CD8-positive, alpha-beta memory T cell (primary cell): ENCODE measurements at regions not wholly inside any gene's neighbourhood (a gene's known extent, or its start where the extent isn't known, plus 50 kb on each side); places are given as distances from the start of the nearest gene placed in this dataset.
"Not testable (repeated sequence)": the region's sequence is repeated elsewhere in the genome, so short reads cannot be mapped to it uniquely, and the experiment has no call there.

ENCODE experiments used
- CTCF ChIA-PET: fragments of 350-600 bp; sonication (Branson Sonifier 250); formaldehyde crosslinking; loops from one replicate; lab custom pipeline; 2021; ENCODE audit warnings: antibody characterized with exemption; lab: Charles Lee
- POLR2A ChIA-PET: fragments of 350-600 bp; sonication (Branson Sonifier 250); formaldehyde crosslinking; loops from one replicate; lab custom pipeline; 2021; ENCODE audit warnings: antibody characterized with exemption; lab: Charles Lee
- DNase-seq, 5 donors: peaks; one replicate each; pipeline versions ENCODE4 v3.0.0 to v3.0.0-alpha.2; 2020 to 2022; ENCODE audit warnings: mixed read lengths in 1 of 5
- H3K27ac ChIP-seq: one replicate; pipeline ENCODE4 v1.7.0; 2013; ENCODE audit warnings: low read depth, mild to moderate bottlenecking, low read length, moderate library complexity
- H3K27me3 ChIP-seq: 2 replicates; pipeline ENCODE4 v1.7.0; 2013; ENCODE audit warnings: low read length, mild to moderate bottlenecking; ENCODE audit not compliant: insufficient read depth, poor library complexity, severe bottlenecking
- H3K36me3 ChIP-seq: 2 replicates; pipeline ENCODE4 v1.7.0; 2013; ENCODE audit warnings: mild to moderate bottlenecking, low read length, moderate library complexity; ENCODE audit not compliant: insufficient read depth
- H3K4me1 ChIP-seq: 2 replicates; pipeline ENCODE4 v1.7.0; 2013; ENCODE audit warnings: mild to moderate bottlenecking, low read length, moderate library complexity; ENCODE audit not compliant: insufficient read depth
- H3K4me3 ChIP-seq: 2 replicates; pipeline ENCODE4 v1.7.0; 2013; ENCODE audit warnings: mild to moderate bottlenecking, low read length
- H3K9me3 ChIP-seq: 2 replicates; pipeline ENCODE4 v1.7.0; 2013; ENCODE audit warnings: mild to moderate bottlenecking, low read length
- H3K27ac Mint-ChIP-seq, 8 donors: one replicate each; pipeline ENCODE4 v1.8.0; 2020 to 2021; ENCODE audit warnings: mixed read lengths in 8 of 8, mild to moderate bottlenecking in 6 of 8, inconsistent platforms in 3 of 8, moderate library complexity in 3 of 8
- H3K27me3 Mint-ChIP-seq, 2 donors: one replicate each; pipeline ENCODE4 v1.8.0; 2020 to 2021; ENCODE audit warnings: mixed read lengths in 2 of 2, mild to moderate bottlenecking in 1 of 2, moderate library complexity in 1 of 2
- H3K36me3 Mint-ChIP-seq, 3 donors: one replicate each; pipeline ENCODE4 v1.8.0; 2020 to 2021; ENCODE audit warnings: mixed read lengths in 3 of 3, inconsistent platforms in 1 of 3, mild to moderate bottlenecking in 1 of 3
- H3K4me1 Mint-ChIP-seq, 3 donors: one replicate each; pipeline ENCODE4 v1.8.0; 2020 to 2021; ENCODE audit warnings: mixed read lengths in 3 of 3, inconsistent platforms in 1 of 3, mild to moderate bottlenecking in 1 of 3
- H3K4me3 Mint-ChIP-seq, 7 donors: one replicate each; pipeline ENCODE4 v1.8.0; 2020 to 2021; ENCODE audit warnings: mixed read lengths in 7 of 7, mild to moderate bottlenecking in 6 of 7, moderate library complexity in 4 of 7, inconsistent platforms in 2 of 7
- H3K9me3 Mint-ChIP-seq, 5 donors: one replicate each; pipeline ENCODE4 v1.8.0; 2020 to 2022; ENCODE audit warnings: mixed read lengths in 5 of 5, mild to moderate bottlenecking in 3 of 5, moderate library complexity in 2 of 5, inconsistent platforms in 1 of 5

DNA sequence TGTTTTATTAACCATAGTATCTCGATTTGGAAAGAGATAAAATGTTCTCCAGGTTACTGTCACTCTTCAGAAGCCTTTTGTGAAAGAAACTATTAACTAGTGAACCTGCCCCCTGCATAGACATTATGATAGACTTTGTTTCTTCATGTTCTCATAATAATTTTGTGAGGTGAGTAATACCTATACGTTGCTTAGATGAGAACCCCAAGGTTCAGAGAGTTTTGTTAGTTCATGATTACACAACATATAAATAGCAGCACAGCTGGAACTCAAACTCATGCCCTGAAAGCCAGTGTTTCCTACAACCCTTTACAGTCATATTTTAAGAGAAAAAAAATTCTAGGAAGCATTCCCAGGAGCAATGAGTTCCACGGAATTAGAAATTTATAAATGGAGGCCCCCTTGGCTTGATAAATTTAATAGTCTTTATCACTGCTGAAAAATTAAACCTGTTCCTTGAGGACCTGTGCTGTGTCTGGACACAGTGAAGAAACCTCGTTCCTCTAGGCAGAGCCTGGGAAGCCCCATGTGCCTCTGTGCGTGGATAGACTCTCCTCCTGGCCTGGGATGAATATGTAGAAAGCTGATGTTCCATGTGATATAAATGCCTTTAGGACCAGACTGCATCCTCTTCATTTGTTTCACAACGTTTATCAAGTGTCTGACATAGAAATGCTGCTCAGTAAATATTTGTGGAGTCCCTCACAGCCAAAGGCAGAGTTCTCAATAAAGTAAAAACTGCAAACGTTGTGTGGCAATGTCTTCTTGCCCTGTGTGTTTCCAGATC, 1257.0 kb upstream of the GYPC start:
- H3K9me3 ChIP-seq: no peaks in the 10 kb centered on the region
- Mint-ChIP-seq H3K4me3 (no peak overlapping the region), H3K36me3 (no peaks in the 10 kb centered on the region), H3K4me1 (no peaks in the 10 kb centered on the region), H3K9me3 (peaks cover 0 to 34% (median 7%) of the 10 kb centered on the region in 5 donors), H3K27ac (no peak overlapping the region), H3K27me3 (no peaks in the 10 kb centered on the region)
- no peaks in the 10 kb centered on the region for H3K4me1 ChIP-seq
- DNase-seq: no peak
- no peak overlapping the region for H3K27ac ChIP-seq
- ChIA-PET CTCF (no interaction called here), POLR2A (no interaction called here)
- H3K36me3 ChIP-seq: no peaks in the 10 kb centered on the region
- H3K27me3 ChIP-seq: no peaks in the 10 kb centered on the region
- no peak overlapping the region for H3K4me3 ChIP-seq

DNA sequence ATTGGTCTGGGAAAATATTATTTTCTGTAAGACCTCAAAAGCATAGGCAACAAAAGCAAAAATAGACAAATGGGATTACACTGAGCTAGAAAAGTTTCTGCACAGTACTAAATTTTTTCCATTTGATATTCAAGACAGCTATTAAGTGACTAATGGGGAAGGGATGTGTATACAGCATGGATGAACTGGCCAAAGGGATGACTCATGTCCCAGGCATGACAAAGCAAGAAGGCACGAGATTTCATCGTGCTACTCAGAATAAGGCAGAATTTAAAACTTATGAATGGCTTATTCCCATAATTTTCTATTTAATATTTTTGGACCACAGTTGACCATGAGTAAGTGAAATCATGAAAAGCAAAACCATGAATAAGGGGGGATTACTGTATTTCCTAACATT, 1250.1 kb upstream of the GYPC start:
- Mint-ChIP-seq H3K27ac (no peak overlapping the region), H3K27me3 (no peaks in the 10 kb centered on the region), H3K36me3 (no peaks in the 10 kb centered on the region), H3K4me1 (no peaks in the 10 kb centered on the region), H3K4me3 (no peak overlapping the region), H3K9me3 (peaks cover 0 to 26% (median 5%) of the 10 kb centered on the region in 5 donors)
- no peak for DNase-seq
- H3K27ac ChIP-seq: no peak overlapping the region
- H3K9me3 ChIP-seq: no peaks in the 10 kb centered on the region
- H3K4me3 ChIP-seq: no peak overlapping the region
- H3K36me3 ChIP-seq: no peaks in the 10 kb centered on the region
- ChIA-PET POLR2A (no interaction called here), CTCF (no interaction called here)
- H3K27me3 ChIP-seq: no peaks in the 10 kb centered on the region
- H3K4me1 ChIP-seq: no peaks in the 10 kb centered on the region

DNA sequence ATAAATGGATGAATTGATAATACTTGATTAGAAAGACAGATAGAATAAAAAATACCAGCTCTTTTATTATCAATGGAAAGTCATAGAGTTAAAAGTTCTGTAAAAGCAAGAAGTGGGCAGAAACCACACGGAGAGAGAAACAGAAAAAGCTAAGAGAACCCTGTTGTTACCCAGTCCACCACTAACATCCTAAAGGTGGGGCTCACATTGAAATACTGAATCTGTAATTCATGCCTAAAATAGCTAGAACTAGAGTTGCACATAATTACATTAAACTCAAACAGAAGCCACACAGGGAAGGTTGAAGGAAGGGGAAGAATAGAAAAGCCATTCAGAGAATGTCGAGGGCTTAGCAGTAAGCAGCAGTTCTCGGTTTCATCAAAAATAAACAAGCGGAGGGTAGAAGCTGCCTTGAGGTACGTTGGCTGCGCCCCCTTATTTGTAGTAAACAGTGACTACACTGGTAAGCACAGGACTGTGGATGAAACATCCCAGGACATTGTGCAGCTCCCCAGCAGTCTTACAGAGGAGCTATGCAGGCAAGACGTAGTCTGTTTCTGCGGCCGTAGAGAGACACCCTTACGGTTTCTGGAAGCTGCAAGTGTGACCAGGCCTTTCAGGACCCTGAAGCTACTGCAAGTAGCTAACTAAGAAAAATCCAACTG, 1247.0 kb upstream of the GYPC start:
- CTCF ChIA-PET: no interaction called here

DNA sequence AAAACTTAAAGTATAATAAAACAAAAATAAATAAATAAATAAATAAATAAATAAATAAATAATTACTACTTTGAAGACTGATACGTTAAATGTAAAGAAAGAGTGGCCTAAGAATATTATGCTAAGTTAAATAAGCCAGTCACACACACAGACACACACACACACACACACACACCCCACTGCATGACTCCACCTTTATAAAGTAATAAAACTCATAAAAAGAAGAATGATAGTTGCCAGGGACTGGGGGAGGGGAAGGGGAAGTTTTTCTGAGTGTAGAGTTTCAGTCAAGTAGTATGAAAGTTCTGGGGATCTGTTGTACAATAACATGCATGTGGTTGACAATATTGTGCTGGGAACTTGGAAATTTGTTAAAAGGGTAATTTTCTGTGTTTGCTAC, 1237.5 kb upstream of the GYPC start:
- ChIA-PET POLR2A (no interaction called here), CTCF (no interaction called here)
- no peak for DNase-seq
- Histone ChIP-seq H3K9me3 (no peaks in the 10 kb centered on the region), H3K36me3 (no peaks in the 10 kb centered on the region), H3K4me1 (no peaks in the 10 kb centered on the region), H3K27ac (no peak overlapping the region), H3K4me3 (no peak overlapping the region), H3K27me3 (no peaks in the 10 kb centered on the region)
- no peak overlapping the region for H3K27ac Mint-ChIP-seq
- H3K36me3 Mint-ChIP-seq: no peaks in the 10 kb centered on the region
- H3K4me3 Mint-ChIP-seq: no peak overlapping the region
- no peaks in the 10 kb centered on the region for H3K27me3 Mint-ChIP-seq
- H3K9me3 Mint-ChIP-seq: peaks cover 5 to 27% (median 10%) of the 10 kb centered on the region in 5 donors
- H3K4me1 Mint-ChIP-seq: no peaks in the 10 kb centered on the region

More for the DNA sequence above, 1247.0 kb upstream of the GYPC start:
- Mint-ChIP-seq H3K4me3 (no peak overlapping the region), H3K27me3 (no peaks in the 10 kb centered on the region), H3K36me3 (no peaks in the 10 kb centered on the region), H3K27ac (no peak overlapping the region), H3K4me1 (no peaks in the 10 kb centered on the region), H3K9me3 (peaks cover 0 to 20% (median 2%) of the 10 kb centered on the region in 5 donors)
- no peak for DNase-seq
- Histone ChIP-seq H3K27ac (no peak overlapping the region), H3K36me3 (no peaks in the 10 kb centered on the region), H3K9me3 (no peaks in the 10 kb centered on the region), H3K4me1 (no peaks in the 10 kb centered on the region), H3K4me3 (no peak overlapping the region), H3K27me3 (no peaks in the 10 kb centered on the region)
- POLR2A ChIA-PET: no interaction called here

DNA sequence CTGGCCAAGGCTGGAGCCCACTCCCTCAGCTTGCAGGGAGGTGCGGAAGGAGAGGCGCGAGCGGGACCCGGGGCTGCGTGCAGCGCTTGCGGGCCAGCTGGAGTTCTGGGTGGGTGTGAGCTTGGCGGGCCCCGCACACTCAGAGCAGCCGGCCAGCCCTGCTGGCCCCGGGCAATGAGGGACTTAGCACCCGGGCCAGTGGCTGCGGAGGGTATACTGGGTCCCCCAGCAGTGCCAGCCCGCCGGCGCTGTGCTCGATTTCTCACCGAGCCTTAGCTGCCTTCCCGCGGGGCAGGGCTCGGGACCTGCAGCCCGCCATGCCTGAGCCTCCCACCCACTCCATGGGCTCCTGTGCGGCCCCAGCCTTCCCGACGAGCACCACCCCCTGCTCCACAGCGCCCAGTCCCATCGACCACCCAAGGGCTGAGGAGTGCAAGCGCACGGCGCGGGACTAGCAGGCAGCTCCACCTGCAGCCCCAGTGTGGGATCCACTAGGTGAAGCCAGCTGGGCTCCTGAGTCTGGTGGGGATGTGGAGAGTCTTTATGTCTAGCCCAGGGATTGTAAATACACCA, 1233.7 kb upstream of the GYPC start:
- H3K27me3 ChIP-seq, DNase-seq, H3K4me3 Mint-ChIP-seq, H3K36me3 Mint-ChIP-seq, H3K4me3 ChIP-seq, H3K4me1 Mint-ChIP-seq, CTCF ChIA-PET, H3K27ac Mint-ChIP-seq, H3K9me3 ChIP-seq, H3K4me1 ChIP-seq, H3K27me3 Mint-ChIP-seq, H3K36me3 ChIP-seq, POLR2A ChIA-PET, H3K27ac ChIP-seq: not testable (repeated sequence)
- peaks cover 4 to 18% (median 7%) of the 10 kb centered on the region in 5 donors for H3K9me3 Mint-ChIP-seq

GRCh38 chr2:125424266-125424785, 1231.6 kb upstream of the GYPC start:
- H3K4me3 Mint-ChIP-seq: no peak overlapping the region
- CTCF ChIA-PET: no interaction called here

GRCh38 chr2:125427721-125428315, 1228.1 kb upstream of the GYPC start:
- no peak overlapping the region for H3K4me3 Mint-ChIP-seq
- ChIA-PET CTCF (no interaction called here), POLR2A (no interaction called here)

More at GRCh38 chr2:125424266-125424785, 1231.6 kb upstream of the GYPC start:
- Histone ChIP-seq H3K4me1 (no peaks in the 10 kb centered on the region), H3K27ac (no peak overlapping the region), H3K36me3 (no peaks in the 10 kb centered on the region), H3K9me3 (no peaks in the 10 kb centered on the region), H3K27me3 (no peaks in the 10 kb centered on the region), H3K4me3 (no peak overlapping the region)
- peaks cover 2 to 22% (median 9%) of the 10 kb centered on the region in 5 donors for H3K9me3 Mint-ChIP-seq
- no peaks in the 10 kb centered on the region for H3K36me3 Mint-ChIP-seq
- H3K27me3 Mint-ChIP-seq: no peaks in the 10 kb centered on the region
- H3K4me1 Mint-ChIP-seq: no peaks in the 10 kb centered on the region
- H3K27ac Mint-ChIP-seq: no peak overlapping the region
- POLR2A ChIA-PET: no interaction called here
- no peak for DNase-seq

DNA sequence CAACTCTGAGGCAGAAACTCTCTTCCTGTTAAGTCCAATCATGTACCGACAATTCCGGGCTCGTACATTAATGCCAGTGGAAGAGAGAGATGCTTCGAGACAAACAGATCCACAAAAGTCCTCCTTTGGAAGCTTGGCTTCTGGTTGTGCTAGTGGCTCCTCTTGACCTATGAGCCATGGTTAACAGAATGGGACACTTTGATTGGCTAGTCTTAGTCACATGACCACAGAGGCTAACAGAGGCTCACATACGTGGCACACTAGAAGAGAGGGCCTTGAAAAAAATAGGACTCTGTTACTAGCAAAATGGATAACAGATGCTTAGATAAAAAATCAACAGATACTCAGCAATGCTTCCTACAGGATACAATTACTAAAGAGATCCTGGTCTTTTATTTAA, 1211.9 kb upstream of the GYPC start:
- Histone ChIP-seq H3K9me3 (peaks cover 5% of the 10 kb centered on the region), H3K27ac (no peak overlapping the region), H3K36me3 (no peaks in the 10 kb centered on the region), H3K4me1 (no peaks in the 10 kb centered on the region), H3K27me3 (no peaks in the 10 kb centered on the region), H3K4me3 (no peak overlapping the region)
- Mint-ChIP-seq H3K36me3 (no peaks in the 10 kb centered on the region), H3K4me3 (no peak overlapping the region), H3K4me1 (no peaks in the 10 kb centered on the region), H3K27ac (no peak overlapping the region), H3K27me3 (no peaks in the 10 kb centered on the region), H3K9me3 (peaks cover 0 to 24% (median 3%) of the 10 kb centered on the region in 5 donors)
- ChIA-PET CTCF (no interaction called here), POLR2A (no interaction called here)
- DNase-seq: no peak

More at GRCh38 chr2:125427721-125428315, 1228.1 kb upstream of the GYPC start:
- no peaks in the 10 kb centered on the region for H3K4me1 Mint-ChIP-seq
- no peaks in the 10 kb centered on the region for H3K36me3 Mint-ChIP-seq
- no peak overlapping the region for H3K27ac Mint-ChIP-seq
- Histone ChIP-seq H3K36me3 (no peaks in the 10 kb centered on the region), H3K4me3 (no peak overlapping the region), H3K27ac (no peak overlapping the region), H3K27me3 (no peaks in the 10 kb centered on the region), H3K9me3 (no peaks in the 10 kb centered on the region), H3K4me1 (no peaks in the 10 kb centered on the region)
- peaks cover 0 to 16% (median 11%) of the 10 kb centered on the region in 5 donors for H3K9me3 Mint-ChIP-seq
- H3K27me3 Mint-ChIP-seq: no peaks in the 10 kb centered on the region
- DNase-seq: no peak
